HUES6 (cell line): ENCODE measurements at regions not wholly inside any gene's neighbourhood (a gene's known extent, or its start where the extent isn't known, plus 50 kb on each side); places are given as distances from the start of the nearest gene placed in this dataset.
"Not testable (repeated sequence)": the region's sequence is repeated elsewhere in the genome, so short reads cannot be mapped to it uniquely, and the experiment has no call there.

Source experiments
- H3K27ac ChIP-seq: 2 replicates; pipeline ENCODE4 v1.7.0; 2013; ENCODE audit warnings: low read depth, mild to moderate bottlenecking, low read length, inconsistent platforms
- H3K27me3 ChIP-seq: 2 replicates; pipeline ENCODE4 v1.6.1; 2013; ENCODE audit warnings: low read length; ENCODE audit not compliant: control insufficient read depth, insufficient read depth
- H3K36me3 ChIP-seq: 2 replicates; pipeline ENCODE4 v1.6.1; 2013; ENCODE audit warnings: low read length; ENCODE audit not compliant: control insufficient read depth, insufficient read depth
- H3K4me1 ChIP-seq: 2 replicates; pipeline ENCODE4 v1.6.1; 2013; ENCODE audit warnings: low read length; ENCODE audit not compliant: control insufficient read depth, insufficient read depth
- H3K4me3 ChIP-seq: 2 replicates; pipeline ENCODE4 v1.5.1; 2013; ENCODE audit warnings: low read depth, low read length
- H3K9ac ChIP-seq: one replicate; pipeline ENCODE4 v1.6.1; 2013; ENCODE audit warnings: mild to moderate bottlenecking, low read length
- H3K9me3 ChIP-seq: 2 replicates; pipeline ENCODE4 v1.6.1; 2013; ENCODE audit warnings: low read depth, low read length; ENCODE audit not compliant: control insufficient read depth, insufficient read depth

DNA sequence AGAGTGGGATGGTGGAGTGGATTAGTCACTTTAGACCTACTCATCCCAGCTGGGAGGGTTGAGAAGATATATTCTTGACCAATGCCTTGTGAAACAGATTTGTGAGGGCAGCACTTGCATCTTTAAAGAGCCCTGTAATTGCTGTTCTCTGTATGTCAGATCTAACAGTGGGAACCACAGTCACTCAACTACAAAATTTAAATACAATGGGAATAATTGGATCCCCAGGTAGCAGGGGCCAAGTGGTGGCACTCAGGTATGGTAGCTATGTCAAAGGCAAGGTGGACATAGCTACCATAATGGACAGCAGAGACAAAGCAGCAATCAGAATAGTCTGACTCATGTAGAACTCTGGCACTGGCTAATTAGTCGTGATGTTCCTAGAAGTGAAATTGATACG lies 559.6 kb downstream of the PTPRU start:
- not testable (repeated sequence) for H3K27me3 ChIP-seq, H3K27ac ChIP-seq, H3K9me3 ChIP-seq, H3K9ac ChIP-seq, H3K4me1 ChIP-seq, H3K4me3 ChIP-seq, H3K36me3 ChIP-seq

DNA sequence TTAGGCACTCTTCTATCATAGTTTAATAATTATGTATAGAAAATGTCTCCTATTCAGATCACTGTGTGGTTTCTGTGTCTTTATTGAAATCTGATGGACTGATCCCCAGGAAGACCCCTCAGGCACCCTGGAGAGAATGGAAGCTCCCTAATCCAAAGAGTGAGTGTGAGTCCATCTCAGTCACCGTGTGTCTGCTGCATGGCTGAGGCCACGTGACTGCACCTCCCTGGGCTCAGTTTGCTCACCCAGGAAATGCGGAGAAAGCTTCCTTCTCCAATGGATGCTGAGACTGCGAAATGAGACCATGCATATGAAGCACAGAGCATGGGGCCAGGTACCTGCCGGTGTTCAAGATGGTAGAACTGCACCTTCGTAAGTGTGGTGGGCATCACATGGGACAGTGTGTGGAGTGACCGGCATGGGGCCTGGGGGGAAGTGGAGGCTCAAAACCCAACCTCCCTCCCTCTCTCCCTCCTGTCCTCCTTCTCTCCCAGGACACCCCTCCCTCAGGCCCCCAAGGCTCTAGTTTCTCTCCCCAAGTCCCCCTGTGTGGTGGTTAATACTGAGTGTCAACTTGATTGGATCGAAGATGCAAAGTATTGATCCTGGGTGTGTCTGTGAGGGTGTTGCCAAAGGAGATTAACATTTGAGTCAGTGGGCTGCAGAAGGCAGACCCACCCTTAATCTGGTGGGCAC lies 557.5 kb downstream of the PTPRU start:
- no peaks in the 10 kb centered on the region for H3K36me3 ChIP-seq
- H3K4me1 ChIP-seq: no peaks in the 10 kb centered on the region
- H3K27ac ChIP-seq: no peak overlapping the region
- no peak overlapping the region for H3K4me3 ChIP-seq
- peaks cover 7% of the 10 kb centered on the region; the same call in 1 of the 2 replicates for H3K9me3 ChIP-seq
- no peaks in the 10 kb centered on the region for H3K27me3 ChIP-seq
- no peak overlapping the region for H3K9ac ChIP-seq

DNA sequence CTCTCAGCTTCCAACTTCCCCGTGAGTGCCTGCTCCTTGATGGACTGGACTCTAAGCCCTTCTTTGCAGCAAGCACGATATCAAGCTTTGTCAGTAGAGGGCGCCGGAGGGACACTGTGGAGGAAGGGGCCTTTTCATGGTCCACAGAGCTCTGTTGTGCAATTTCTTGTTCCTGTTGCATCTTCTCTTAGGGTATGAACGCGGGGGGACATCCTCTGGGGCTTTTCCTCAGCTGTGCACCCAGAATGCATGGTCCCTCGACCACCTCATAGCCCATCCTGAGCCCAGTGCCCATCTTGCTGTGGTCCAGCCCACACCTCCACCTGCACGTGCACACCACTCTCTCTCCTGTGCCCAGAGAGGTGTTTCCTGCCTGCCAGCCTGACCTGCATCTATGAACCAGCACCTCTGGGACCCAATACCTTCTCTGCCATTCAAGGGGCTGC lies 556.8 kb downstream of the PTPRU start:
- H3K36me3 ChIP-seq: no peaks in the 10 kb centered on the region
- H3K9ac ChIP-seq: no peak overlapping the region
- no peaks in the 10 kb centered on the region for H3K4me1 ChIP-seq
- H3K4me3 ChIP-seq: no peak overlapping the region
- peaks cover 7% of the 10 kb centered on the region; the same call in 1 of the 2 replicates for H3K9me3 ChIP-seq
- no peak overlapping the region for H3K27ac ChIP-seq
- no peaks in the 10 kb centered on the region for H3K27me3 ChIP-seq

DNA sequence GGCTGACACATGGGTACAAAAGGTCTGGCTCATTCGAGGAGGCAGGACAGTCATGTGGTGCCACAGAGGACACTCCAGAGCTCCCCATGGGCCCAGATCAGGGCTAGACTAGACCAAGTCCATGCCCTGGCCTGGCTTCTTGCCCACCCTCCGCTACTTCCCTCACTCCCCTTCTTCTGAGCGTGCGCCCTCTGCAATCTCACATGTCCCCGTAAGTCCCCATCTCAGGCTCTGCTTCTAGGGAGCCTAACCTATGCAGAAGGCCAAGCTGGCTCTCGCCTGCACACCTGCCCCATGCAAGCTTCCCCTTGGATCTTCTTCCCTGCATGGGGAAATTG lies 553.6 kb downstream of the PTPRU start:
- H3K4me1 ChIP-seq: no peaks in the 10 kb centered on the region
- no peak overlapping the region for H3K4me3 ChIP-seq
- H3K27ac ChIP-seq: no peak overlapping the region
- no peak overlapping the region for H3K9ac ChIP-seq
- H3K36me3 ChIP-seq: no peaks in the 10 kb centered on the region
- H3K27me3 ChIP-seq: no peaks in the 10 kb centered on the region
- H3K9me3 ChIP-seq: no peaks in the 10 kb centered on the region

DNA sequence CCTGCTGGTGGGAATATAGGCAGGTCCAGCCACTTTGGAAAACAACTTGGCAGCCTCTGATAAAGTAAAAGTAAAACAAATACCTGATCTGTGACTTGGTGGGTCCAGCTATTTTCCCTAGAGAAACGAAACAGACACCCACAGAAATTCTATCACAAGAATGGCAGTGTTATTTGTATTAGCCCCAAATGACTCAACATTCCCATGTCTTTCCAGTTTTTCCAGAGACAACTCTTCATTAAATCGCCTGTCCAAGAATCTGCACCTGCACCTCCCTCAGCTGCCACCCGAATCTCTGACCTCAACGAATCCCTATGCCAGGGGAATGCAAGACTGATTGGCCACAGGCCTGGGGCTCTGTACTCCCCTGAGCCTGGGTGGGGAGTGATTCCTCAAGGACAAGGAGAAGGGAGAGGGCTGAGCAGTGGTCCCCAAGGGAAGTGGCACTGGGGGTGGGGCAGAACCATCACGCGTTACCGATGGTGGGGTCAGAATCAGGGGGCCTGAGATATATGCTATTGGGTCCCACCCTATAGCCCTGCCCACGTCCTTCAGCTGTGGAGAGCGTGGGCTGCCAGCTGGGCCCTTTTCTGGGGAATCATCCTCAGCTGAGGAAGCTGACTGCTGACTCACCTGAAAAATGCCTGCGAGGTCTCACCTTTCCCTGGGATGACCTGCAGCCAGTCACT lies 553.0 kb downstream of the PTPRU start:
- Histone ChIP-seq H3K27me3 (no peaks in the 10 kb centered on the region), H3K4me1 (no peaks in the 10 kb centered on the region), H3K27ac (no peak overlapping the region), H3K9ac (no peak overlapping the region), H3K9me3 (no peaks in the 10 kb centered on the region), H3K36me3 (no peaks in the 10 kb centered on the region), H3K4me3 (no peak overlapping the region)

DNA sequence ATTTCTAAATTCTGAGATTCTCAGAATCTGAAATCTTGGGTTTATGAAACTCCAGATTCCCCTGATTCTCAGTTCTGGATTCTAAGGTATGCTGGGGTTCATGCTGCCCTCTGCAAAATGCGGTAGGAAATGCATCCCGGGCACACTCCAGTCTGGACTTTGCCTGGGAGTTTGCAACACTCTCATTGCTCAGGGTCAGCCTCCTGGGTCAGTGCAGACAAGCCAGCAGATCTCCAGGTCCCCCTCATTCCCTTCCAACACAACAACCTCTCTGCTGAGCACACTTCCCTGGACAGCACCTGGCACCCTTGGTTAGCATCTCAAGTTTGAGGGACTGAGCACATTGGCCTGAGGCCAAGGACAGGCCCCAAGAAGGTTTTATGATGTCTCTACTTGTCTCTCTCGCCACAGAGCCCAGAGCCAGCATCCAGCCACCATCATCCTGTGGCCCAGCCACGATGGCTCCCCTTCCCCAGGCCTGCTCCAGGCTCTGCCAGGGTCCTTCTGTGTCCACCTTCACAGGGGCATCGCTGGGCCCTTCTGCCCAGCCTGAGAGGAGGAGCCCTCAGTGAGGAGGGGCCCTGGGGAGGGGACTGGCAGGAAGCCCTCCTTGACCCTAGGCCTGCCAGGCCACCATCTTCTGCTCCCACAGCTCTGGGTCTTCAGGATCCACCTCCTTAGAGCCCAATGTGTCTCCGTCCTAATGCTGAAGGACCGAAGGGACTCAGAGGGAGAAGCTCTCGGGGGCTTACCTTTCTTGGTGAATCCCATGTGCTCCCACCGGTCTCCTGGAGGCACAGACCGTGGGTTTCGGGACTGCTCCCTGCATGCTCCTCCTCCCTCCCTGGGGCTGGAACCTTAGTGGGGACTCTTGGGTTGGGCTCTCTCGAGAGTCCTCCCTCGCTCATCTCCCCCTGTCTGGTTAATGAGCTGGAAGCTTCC lies 550.7 kb downstream of the PTPRU start:
- Histone ChIP-seq H3K27ac (no peak overlapping the region), H3K4me3 (no peak overlapping the region), H3K27me3 (0 out of 2 replicates have a peak, but pooled peaks cover 3% of the 10 kb centered on the region), H3K9me3 (no peaks in the 10 kb centered on the region), H3K9ac (no peak overlapping the region), H3K4me1 (no peaks in the 10 kb centered on the region), H3K36me3 (no peaks in the 10 kb centered on the region)

DNA sequence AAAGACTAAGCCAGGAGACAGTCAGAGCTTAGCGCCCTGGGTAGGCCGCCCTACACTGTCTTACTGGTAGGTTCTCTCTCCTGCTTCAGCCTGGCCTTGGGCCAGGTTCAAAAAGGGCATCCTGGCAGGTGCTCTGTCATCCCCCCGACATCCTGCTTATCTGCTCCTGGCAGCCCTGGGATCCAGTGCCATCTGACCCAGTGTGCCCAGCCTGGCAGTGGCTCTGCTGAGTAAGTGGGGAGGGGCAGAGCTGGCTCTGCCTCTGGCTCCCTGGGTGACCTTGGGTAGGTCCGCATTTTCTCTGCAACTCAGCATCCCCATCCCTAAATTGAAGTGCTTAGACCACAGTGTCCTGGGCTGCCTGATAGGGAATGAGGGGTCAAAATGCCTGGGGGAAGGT lies 549.9 kb downstream of the PTPRU start:
- Histone ChIP-seq H3K4me3 (no peak overlapping the region), H3K4me1 (no peaks in the 10 kb centered on the region), H3K9me3 (no peaks in the 10 kb centered on the region), H3K36me3 (no peaks in the 10 kb centered on the region), H3K27ac (no peak overlapping the region), H3K9ac (no peak overlapping the region), H3K27me3 (0 out of 2 replicates have a peak, but pooled peaks cover 3% of the 10 kb centered on the region)

DNA sequence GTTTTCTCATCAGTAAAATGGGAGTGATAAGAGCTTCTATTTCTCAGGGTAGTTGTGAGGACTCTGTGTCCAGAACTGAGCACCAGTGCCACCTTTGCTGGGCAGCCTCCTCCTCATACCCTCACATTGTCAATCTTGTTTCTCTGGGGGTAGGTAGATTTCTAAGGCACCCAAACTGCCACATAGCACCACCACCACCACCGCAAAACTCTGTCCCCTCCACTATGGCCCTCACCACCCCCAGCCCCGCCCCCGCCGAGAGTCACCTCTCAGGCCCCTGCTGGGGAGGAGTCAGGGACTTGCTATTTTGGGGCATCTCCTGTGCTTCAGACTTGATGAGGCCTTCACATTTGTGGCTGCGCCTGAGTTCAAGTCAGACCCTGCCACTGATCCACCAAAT lies 549.2 kb downstream of the PTPRU start:
- 0 out of 2 replicates have a peak, but pooled peaks cover 3% of the 10 kb centered on the region for H3K27me3 ChIP-seq
- no peak overlapping the region for H3K27ac ChIP-seq
- H3K36me3 ChIP-seq: no peaks in the 10 kb centered on the region
- H3K4me1 ChIP-seq: no peaks in the 10 kb centered on the region
- no peak overlapping the region for H3K9ac ChIP-seq
- H3K4me3 ChIP-seq: no peak overlapping the region
- no peaks in the 10 kb centered on the region for H3K9me3 ChIP-seq

DNA sequence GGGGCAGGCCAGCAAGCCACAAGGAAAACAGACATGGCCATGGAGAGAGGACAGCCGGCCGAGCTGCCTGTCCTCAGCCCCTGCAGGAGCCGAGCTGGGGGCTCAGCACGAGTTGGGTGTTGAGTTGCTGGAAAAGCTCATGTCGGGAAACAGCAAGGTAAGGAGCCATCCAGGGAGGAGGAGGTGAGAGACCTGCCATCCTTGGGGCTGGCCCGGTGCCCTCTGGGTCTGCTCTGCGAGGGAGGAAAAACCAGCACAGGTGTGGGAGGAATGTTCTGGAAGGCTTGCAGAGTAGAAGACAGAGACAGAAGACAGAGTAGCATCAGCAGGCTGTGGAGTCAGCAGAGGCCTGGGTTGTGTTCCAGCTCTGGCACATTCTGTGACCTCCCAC lies 548.8 kb downstream of the PTPRU start:
- no peak overlapping the region for H3K4me3 ChIP-seq

DNA sequence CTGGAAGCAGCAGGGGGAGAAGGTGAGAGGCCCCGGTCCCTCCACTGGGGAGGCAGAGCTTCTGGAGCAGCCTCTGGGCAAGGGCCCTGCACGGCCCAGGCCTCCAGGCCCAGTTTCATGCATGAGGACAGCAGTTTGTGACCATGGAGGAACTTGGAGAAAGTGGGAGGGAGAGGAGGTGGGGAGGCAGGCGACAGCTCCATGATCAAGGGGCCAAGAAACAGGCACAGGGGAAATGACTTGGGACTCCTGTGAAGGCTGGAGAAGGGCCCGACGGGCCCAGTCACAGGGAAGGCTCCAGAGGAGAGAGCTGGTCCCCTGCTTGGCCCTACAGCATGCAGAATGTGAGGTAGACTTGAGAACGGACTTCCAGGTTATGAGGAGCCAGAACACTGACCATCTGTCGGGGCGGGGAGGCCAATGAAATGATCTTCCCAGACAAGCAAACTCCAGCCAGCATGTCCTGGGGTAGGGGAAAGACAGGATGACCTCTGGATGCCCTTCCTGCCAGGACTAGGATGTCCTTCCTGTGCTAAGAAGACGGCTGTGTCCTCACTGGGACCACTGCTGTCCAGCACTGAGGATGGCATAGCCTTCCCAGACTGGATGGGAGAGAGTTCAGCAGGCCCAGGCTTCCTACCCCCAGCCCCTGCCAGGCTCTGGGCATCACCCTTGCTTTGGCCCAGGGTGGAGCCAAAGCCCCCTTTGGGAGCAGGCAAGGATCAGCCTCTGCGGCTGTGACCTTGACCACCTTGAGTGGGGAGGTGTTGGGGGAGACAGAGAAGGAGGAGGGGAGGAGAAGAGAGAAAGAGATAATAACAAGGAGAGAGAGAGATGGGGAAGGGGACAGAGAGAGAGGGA lies 548.2 kb downstream of the PTPRU start:
- Histone ChIP-seq H3K27ac (no peak overlapping the region), H3K27me3 (0 out of 2 replicates have a peak, but pooled peaks cover 3% of the 10 kb centered on the region), H3K4me1 (no peaks in the 10 kb centered on the region), H3K9me3 (no peaks in the 10 kb centered on the region), H3K4me3 (no peak overlapping the region), H3K9ac (no peak overlapping the region), H3K36me3 (no peaks in the 10 kb centered on the region)

More for the DNA sequence above, 548.8 kb downstream of the PTPRU start:
- Histone ChIP-seq H3K36me3 (no peaks in the 10 kb centered on the region), H3K27ac (no peak overlapping the region), H3K27me3 (0 out of 2 replicates have a peak, but pooled peaks cover 3% of the 10 kb centered on the region), H3K9me3 (no peaks in the 10 kb centered on the region), H3K4me1 (no peaks in the 10 kb centered on the region), H3K9ac (no peak overlapping the region)
